ENCODE measurements at regions not wholly inside any gene's neighbourhood (a gene's known extent, or its start where the extent isn't known, plus 50 kb on each side); places are given as distances from the start of the nearest gene placed in this dataset.
"Not testable (repeated sequence)": the region's sequence is repeated elsewhere in the genome, so short reads cannot be mapped to it uniquely, and the experiment has no call there.

- DNase-seq (ENCODE audit: low read depth), result peak; percentile 88
- peak overlapping the region; percentile 77 for H3K4me3 ChIP-seq (ENCODE audit: low read depth, low read length)
- TF ChIP-seq MAX (IDR thresholded peaks at IDR 0.05; ENCODE audit: low read depth, low read length) (peak; percentile 26; the same call in 1 of the 2 replicates), MYC (IDR thresholded peaks at IDR 0.05; ENCODE audit: low read depth, low read length) (peak; percentile 9; the same call in 1 of the 2 replicates), POLR2A (IDR thresholded peaks at IDR 0.05; ENCODE audit: extremely low read depth, insufficient read length) (peak; percentile 64)
Measured at GRCh38 chr17:30731210-30732132, 93.0 kb downstream of the CRLF3 start.

DNA sequence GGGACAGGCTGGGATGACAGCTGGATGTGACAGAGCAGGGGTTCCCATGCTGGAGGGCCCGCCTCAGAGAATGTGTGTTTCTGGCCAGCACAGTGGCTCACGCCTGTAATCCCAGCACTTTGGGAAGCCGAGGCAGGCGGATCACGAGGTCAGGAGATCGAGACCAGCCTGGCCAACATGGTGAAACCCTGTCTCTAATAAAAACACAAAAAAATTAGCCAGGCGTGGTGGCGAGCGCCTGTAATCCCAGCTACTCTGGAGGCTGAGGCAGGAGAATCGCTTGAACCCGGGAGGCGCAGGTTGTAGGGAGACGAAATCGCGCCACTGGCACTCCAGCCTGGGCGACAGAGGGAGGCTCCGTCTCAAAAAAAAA, 93.7 kb downstream of the CRLF3 start:
- DNase-seq (ENCODE audit: low read depth), result not testable (repeated sequence)

GRCh38 chr17:30730171-30730836, 94.2 kb downstream of the CRLF3 start:
- not testable (repeated sequence) for DNase-seq (ENCODE audit: low read depth); H3K4me3 ChIP-seq (ENCODE audit: low read depth, low read length)

More for the DNA sequence above, 93.7 kb downstream of the CRLF3 start:
- peak overlapping the region; percentile 49 for H3K4me3 ChIP-seq (ENCODE audit: low read depth, low read length)

DNA sequence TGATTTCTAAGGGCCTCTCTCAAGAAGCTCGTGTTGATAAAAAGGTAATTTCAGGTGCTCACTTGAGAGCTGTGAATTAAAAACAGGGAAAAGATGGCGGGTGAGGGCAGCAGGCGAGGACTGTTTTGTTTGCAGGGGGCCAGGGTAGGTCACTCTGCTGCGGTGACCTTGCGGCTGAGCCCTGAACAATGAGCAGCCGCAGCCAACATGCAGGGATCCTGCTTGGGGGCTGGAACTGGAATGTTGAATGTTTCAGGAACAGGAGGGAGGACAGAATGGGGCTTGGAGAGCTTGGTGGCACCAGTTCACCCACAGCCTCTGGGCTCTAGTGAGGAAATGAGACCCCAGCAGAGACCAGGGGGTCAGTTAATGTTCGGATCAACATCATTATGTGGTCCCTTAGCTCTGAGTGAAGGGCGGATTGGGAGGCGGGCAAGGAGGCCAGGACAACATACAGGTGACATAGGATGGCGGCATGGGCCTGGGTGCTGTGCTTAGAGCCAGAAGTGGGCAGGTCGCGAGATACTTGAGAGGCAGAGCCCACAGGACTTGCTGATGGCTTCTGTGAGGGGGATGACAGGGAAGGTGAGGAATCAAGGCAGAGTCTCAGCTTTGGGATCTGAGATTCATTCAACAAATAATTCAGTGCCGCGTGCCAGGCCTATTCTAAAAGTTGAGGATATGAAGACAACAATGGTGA, 94.9 kb downstream of the CRLF3 start:
- DNase-seq (ENCODE audit: low read depth); H3K4me3 ChIP-seq (ENCODE audit: low read depth, low read length): not testable (repeated sequence)

- DNase-seq (ENCODE audit: low read depth); H3K4me3 ChIP-seq (ENCODE audit: low read depth, low read length): not testable (repeated sequence)
Measured at GRCh38 chr17:30727517-30727916, 97.0 kb downstream of the CRLF3 start.

GRCh38 chr17:30726734-30727133, 97.8 kb downstream of the CRLF3 start:
- H3K4me3 ChIP-seq (ENCODE audit: low read depth, low read length); DNase-seq (ENCODE audit: low read depth): not testable (repeated sequence)

GRCh38 chr17:30726310-30726709, 98.2 kb downstream of the CRLF3 start:
- not testable (repeated sequence) for H3K4me3 ChIP-seq (ENCODE audit: low read depth, low read length); DNase-seq (ENCODE audit: low read depth)

- DNase-seq (ENCODE audit: low read depth); H3K4me3 ChIP-seq (ENCODE audit: low read depth, low read length): not testable (repeated sequence)
Measured at GRCh38 chr17:30724034-30724650, 100.3 kb downstream of the CRLF3 start.

- H3K4me3 ChIP-seq (ENCODE audit: low read depth, low read length); DNase-seq (ENCODE audit: low read depth): not testable (repeated sequence)
Measured at GRCh38 chr17:30722114-30722780, 102.2 kb downstream of the CRLF3 start.

DNA sequence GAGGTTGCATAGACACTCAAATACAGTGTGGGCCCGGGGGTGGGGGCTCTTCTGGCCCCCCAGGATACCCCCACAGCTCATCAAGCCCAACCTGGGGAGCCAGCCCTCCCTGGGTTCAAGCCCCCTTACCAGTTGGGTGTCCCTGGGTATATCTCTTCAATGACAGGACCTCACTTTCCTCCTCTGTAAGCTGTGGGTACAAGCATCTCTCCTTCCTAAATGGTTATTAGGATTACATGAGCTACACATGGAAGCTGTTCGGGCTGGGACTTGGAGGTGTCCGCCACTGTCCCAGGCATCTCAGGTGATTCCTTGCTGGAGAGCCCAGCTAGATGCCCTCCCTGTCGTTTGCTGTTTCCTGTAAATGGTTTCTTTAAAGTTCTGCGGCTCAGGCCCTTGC, 103.5 kb downstream of the CRLF3 start:
- DNase-seq (ENCODE audit: low read depth); H3K4me3 ChIP-seq (ENCODE audit: low read depth, low read length): not testable (repeated sequence)

- no peak overlapping the region for H3K4me3 ChIP-seq (ENCODE audit: low read depth, low read length)
- TF ChIP-seq MAX (IDR thresholded peaks at IDR 0.05; ENCODE audit: low read depth, low read length), result no peak
- TF ChIP-seq MYC (IDR thresholded peaks at IDR 0.05; ENCODE audit: low read depth, low read length), result no peak
- TF ChIP-seq POLR2A (IDR thresholded peaks at IDR 0.05; ENCODE audit: extremely low read depth, insufficient read length), result no peak
- no peak for TF ChIP-seq CTCF (IDR thresholded peaks at IDR 0.05; ENCODE audit: low read depth, low read length)
- DNase-seq (ENCODE audit: low read depth), result no peak
Measured at GRCh38 chr17:30720013-30720471, 104.5 kb downstream of the CRLF3 start.

Data from NB4 (cell line).